Ishikawa (cell line): ENCODE measurements at regions not wholly inside any gene's neighbourhood (a gene's known extent, or its start where the extent isn't known, plus 50 kb on each side); places are given as distances from the start of the nearest gene placed in this dataset.

Experiments
- EGR1 ChIP-seq: IDR thresholded peaks from 2 replicates; pipeline ENCODE4 v1.6.1; 2012
- EP300 ChIP-seq: IDR thresholded peaks from 2 replicates; pipeline ENCODE4 v1.6.1; 2012; ENCODE audit warnings: borderline replicate concordance
- FOXM1 ChIP-seq: IDR thresholded peaks from 2 replicates; pipeline ENCODE4 v1.6.1; 2012; ENCODE audit warnings: low read depth, borderline replicate concordance
- NFIC ChIP-seq: IDR thresholded peaks from 2 replicates; pipeline ENCODE4 v1.6.1; 2012
- RAD21 ChIP-seq: IDR thresholded peaks from 2 replicates; pipeline ENCODE4 v1.6.1; 2012; ENCODE audit warnings: low read depth
- REST ChIP-seq: IDR thresholded peaks from 2 replicates; pipeline ENCODE4 v1.6.1; 2012; ENCODE audit warnings: low read depth, mild to moderate bottlenecking
- TAF1 ChIP-seq: IDR thresholded peaks from 2 replicates; pipeline ENCODE4 v1.6.1; 2012; ENCODE audit warnings: low read depth, mild to moderate bottlenecking
- TCF12 ChIP-seq: IDR thresholded peaks from 2 replicates; pipeline ENCODE4 v1.6.1; 2012; ENCODE audit warnings: low read depth
- TEAD4 ChIP-seq: IDR thresholded peaks from 2 replicates; pipeline ENCODE4 v1.6.1; 2012
- USF1 ChIP-seq: IDR thresholded peaks from 2 replicates; pipeline ENCODE4 v1.6.1; 2012
- YY1 ChIP-seq: IDR thresholded peaks from 2 replicates; pipeline ENCODE4 v1.6.1; 2012; ENCODE audit warnings: low read depth
- ZBTB7A ChIP-seq: IDR thresholded peaks from 2 replicates; pipeline ENCODE4 v1.6.1; 2012; ENCODE audit warnings: low read depth
- TF ChIP-seq, protein P1 (sequence below): IDR thresholded peaks from 2 replicates; pipeline ENCODE4 v1.6.1; 2012

GRCh38 chr1:18561967-18562366 is 68.7 kb upstream of the PAX7 start:
- TF ChIP-seq TAF1 (no peak), REST (no peak), ZBTB7A (no peak), TCF12 (no peak), TEAD4 (no peak), YY1 (no peak), RAD21 (no peak), EP300 (no peak), EGR1 (no peak), NFIC (no peak), USF1 (no peak), FOXM1 (no peak)
- TF ChIP-seq, protein P1, sequence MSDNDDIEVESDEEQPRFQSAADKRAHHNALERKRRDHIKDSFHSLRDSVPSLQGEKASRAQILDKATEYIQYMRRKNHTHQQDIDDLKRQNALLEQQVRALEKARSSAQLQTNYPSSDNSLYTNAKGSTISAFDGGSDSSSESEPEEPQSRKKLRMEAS: no peak
